GM19395 (cell line): ENCODE measurements at regions not wholly inside any gene's neighbourhood (a gene's known extent, or its start where the extent isn't known, plus 50 kb on each side); places are given as distances from the start of the nearest gene placed in this dataset.

Experiments
- ATAC-seq: cut with Tn5 transposase; IDR thresholded peaks from one replicate; pipeline ENCODE4 v1.9.1; 2021; ENCODE audit warnings: mild to moderate bottlenecking, moderate library complexity; ENCODE audit not compliant: unreplicated experiment

DNA sequence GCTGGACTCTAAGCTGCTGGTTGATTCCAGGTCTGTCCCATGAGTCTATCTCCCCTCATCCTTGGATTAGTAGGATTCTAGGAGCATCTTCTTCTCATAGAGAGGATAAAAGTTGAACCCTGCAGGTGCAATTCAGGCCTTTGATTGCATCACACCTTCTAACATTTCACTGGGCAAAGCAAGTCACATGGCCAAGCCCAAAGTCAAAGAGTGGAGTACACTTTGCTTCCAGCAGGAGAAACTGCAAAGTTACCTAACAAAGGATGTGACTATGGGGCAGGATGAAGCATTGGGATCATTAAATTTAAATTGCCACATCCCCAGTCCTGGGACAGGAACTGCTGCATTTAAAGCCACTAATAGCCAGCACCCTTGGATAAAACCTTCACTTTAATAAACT lies 51.0 kb upstream of the EGFLAM start:
- ATAC-seq: no peak

DNA sequence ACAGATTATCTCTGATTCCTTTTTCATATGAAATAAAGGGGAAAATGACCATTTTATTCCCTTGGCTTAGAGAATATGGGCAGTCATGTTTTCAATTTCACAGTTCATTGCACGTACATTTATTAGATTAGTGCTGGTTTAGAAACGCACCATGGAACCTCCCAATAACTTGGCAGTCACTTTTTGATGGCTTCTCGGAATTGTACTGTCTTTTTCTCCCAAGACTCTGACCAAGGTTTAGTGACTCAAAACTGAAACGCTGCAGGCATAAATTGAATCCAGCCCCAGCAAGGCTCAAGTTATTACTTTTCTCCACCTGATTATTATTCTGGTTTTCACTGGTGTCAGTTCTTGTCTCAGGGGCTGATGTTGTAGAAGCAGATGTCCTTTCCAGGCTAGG lies 55.6 kb upstream of the EGFLAM start:
- no peak for ATAC-seq

DNA sequence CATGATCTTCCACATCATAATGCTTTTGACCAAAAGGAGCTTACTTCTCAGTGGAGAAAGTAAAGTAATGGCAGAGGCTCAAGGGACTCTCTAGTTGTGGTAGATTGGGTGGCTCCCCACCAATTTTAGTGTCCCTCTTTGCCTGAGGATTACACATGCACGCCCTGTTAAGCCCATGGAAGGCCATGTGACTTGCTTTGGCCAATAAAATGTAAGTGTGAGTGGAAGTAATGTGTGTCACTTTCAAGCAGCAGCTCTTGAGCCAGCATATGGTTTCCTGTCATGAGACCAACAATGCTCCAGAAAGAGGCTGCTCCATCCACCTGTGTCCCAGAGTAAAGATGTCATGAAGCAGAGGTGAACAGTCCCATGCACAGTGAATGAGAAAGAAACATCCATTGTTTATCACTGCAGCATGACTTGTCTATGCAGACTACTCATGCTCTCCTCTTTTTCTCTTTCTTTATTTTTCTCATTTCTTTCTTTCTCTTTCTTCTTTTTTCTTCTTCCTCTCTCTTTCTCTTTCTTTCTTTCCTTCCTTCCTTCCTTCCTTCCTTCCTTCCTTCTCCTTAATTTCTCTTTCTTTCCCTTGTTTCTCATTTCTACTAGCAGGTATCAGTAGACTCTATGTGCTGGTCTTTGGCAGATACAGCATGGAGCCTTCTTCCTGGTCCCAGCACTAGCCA lies 57.3 kb upstream of the EGFLAM start:
- ATAC-seq: no peak

DNA sequence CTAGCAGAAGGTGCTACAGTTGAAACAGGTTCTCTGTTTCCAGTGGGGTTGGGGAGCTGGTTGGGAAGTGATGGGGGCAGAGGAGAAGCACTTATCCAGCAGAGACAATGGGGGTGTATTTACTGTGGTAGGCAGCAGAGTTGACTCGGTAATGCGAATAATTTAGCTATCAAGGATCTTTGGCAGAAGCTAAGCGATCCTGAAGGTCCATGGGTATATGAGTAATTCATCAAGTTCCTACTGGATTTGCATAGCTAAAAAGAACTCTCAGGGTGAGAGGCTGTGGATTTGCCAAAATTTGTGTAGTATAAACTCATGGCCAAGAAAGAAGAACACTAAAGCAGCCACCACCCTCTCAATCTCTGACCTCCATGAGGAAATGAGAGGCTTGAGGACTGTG lies 61.2 kb upstream of the EGFLAM start:
- no peak for ATAC-seq

DNA sequence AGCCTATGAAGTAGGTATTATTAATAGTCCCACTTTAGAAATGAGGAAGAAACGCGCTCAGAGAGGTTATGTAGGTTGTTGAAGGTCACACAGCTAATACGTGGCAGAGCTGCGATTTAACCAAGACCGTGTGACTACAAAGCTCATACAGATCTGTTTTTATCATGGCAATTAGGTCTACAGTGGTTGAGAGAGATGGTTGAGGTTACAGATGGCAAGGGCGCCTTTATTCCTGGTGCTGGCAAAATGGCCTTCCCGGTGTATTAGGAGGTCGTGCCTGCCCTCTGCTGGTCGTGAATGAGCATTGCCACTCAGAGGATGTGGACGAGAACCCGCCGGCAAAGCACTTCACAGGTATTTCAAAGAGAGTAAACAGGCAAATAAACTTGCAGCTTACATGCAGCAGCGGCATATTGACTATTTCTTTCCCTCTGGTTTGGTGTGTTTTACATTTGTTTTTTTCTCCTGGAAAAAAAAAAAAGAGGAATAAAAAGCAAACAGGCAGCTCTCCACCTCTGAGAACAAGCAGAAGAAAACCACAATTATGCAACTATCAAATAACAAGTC lies 65.3 kb upstream of the EGFLAM start:
- peak; percentile 71 for ATAC-seq

DNA sequence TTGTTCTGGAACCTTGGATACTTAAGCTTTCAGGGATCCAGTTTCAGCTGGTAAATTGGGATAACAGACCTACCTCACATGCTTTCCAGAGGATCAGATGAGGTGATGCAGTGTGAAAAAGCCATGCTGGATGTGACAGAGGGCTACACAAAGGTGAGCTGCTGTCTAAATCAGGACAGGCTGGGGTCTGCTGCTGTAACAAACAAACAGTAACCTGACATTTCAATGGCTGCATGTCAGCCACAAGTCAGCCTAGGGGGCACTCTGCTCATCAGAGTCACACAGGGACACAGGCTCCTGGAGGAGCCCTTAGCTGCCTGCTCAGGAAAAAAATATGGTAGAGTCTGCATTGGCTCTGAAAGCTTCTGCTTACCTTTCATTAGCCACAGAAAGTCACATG lies 66.7 kb upstream of the EGFLAM start:
- no peak for ATAC-seq

DNA sequence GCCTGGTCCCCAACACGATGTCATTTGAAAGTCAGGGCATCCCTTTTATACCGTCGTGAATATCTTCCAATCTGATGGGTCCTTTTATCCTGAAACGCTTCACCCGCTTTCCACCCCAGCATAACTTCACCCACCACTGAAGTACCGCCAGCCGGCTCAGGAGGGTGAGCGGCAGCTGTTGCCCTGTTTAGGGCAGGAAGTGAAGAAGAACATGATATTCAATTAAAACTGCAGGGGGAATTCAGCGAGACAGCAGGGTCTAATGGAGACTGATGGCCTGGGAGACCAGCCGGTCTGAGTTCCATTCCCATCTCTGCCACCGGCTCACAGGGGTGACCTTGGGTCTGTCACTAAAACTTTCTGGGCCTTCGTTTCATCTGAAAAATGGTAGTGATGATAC lies 68.2 kb upstream of the EGFLAM start:
- ATAC-seq: no peak

DNA sequence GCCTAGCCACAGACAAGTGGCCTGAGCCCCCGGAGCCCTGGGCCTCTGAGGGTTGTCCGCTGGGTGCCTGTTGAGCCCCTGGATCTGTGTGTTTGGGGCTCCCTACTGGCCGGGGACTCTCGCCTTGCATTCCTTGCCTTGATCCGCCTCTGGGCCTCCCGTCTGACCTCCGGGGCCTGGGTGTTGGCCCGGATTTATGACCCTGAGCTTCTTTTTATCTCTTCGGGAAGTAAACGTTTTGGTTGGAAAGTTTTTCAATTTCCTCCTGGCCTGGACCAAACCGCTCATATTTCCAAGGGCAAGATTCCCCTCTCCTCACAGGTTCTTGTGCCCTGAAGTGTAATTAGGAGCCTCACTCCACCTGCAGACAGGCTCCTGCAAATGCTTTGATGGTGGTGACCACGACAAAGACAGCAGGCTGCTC lies 69.3 kb upstream of the EGFLAM start:
- ATAC-seq: no peak

DNA sequence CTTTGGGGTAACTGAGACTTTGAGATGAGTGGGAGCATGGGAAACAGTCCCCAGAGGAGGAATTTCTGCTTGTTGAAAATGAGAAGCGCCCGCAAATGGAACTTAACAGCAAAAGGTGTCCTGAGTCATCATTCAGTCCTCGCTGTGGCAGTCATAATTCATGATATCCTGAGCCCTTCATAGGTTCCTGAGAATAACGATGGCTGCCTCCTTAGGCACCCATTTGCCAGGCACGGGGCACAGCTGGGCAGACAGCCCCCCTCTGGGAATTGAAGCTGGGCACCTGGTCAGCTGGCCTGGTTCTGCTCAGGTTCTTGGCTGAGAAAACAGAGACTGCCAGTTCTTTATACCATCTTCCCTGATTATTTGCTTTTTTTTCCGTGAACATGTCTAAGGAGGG lies 69.8 kb upstream of the EGFLAM start:
- no peak for ATAC-seq

DNA sequence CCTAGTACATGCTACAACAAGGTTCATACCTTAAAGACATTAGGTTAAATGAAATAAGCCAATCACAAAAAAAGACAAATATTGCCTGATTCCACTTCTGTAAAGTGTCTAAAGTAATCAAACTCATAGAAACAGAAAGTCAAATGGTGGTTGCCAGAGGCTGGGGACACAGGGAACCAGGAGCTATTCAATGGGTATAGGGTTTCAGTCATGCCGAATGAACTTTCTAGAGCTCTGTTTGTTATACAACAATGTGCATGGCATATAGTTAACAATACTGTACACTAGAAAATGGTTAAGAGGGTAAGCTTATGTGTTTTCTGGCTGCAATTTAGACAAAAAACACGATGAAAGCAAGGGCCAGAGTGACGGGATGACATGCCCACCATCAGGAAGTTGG lies 70.8 kb upstream of the EGFLAM start:
- ATAC-seq: no peak

DNA sequence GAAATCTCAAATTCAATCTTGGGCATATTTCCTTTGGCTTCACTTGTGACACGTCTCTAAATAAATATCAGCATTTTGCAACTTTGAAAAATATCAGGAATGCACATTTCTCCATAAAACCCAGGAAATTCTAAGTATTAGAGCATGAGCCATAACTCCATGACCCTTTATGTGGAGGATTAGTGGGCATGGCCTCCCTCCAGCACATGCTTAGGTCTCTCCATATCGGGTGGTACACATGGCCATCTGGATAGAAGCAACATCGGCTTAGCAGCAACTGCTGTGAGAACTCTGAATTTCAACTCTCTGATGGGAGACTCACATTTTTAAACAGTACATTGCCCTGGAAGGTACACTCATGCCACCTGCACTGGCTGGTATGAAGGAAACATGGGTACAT lies 73.7 kb upstream of the EGFLAM start:
- no peak for ATAC-seq

DNA sequence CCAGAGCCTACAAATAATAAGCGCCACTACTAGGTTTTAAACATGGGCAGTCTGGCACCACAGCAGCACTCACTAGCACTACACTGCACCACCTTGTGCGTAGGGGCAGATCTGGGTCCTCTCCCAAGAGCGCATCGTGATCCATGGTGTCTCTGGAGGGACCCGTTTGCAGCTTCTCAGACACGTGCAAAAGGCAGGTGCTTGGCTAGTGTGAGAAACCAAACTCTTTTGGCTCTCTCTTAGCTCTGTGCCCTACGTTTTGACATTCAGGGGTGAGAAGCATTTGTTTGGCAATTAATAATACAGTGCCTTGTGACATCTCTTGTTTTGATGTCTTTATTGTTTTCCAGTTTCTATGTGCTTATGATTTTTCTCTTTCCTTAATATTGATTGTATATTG lies 75.4 kb upstream of the EGFLAM start:
- no peak for ATAC-seq

DNA sequence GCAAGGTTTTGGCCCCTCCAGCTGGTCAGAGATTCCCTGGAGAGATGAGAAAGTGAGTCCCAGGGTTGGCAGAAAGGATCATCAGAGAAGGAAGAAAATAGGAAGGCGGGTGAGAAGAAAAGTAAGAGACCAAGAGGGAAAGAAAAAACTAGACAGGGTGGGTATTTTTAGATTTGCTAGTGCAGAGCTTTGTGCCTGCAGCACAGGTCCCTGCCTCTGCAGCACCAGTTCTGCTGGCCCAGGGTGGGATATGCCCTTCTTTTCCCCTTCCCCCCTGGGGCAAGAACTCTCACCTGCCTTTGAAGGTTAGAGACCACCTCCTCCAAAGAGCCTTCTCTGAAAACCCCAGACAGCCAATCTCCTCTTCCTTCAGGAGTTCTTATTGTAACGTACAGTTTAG lies 90.3 kb upstream of the EGFLAM start:
- no peak for ATAC-seq

DNA sequence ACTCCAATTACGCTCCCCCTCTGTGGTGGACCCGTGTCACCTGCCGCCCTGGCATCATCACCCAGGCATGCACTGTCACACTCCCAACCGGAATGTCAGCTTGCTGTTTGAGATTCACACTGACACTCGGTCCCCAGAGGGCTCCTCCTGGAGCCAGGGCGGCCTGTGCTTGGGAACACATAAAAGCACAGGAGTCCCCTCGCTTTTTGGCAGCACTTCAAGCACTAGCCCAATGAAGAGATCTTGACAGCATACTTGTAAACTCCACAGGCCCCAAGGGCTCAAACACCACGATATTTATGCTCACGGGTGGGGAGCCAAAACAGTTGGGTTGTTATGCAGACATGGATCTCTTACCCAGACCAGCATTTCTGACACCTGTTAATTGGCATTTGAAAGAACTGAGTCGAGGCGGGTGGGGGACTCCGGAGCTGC lies 90.8 kb upstream of the EGFLAM start:
- no peak for ATAC-seq

DNA sequence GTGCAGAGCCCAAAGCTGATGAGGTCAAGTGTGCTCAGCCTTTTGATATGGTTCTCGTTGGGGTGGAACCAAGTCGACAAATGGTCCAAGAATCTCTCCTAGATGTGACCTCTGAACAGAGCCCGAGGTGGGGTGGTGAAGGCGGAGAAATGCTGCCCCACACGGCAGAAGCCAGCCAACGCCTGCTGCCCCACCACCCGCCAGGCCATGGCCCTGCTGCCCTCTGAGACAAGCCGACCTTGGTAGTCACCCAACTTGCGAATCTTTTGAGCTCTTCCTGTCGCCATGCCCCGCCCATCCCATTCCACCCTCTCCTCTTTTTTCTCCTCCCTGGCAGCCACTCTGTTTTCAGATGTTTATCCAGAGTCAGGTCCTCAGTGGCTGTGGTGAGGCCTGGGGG lies 91.5 kb upstream of the EGFLAM start:
- ATAC-seq: no peak

DNA sequence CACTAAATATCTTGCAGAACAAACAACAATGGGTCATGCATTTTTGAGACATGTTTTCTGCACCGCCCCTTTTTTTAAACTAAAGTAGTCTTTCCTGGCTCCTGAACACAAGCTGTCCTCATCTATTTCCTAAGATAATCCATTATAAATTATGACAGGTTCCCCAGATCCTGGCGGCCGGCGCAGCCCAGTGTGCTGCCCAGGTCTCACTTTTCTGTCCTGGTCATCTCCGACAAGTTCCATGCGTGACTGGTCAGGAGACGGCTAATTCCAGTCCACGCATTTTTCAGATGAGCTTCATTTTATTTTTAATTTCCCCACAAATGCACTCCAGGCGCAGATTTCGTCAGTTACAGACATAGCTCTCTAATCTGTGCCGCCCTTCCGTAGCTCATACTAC lies 92.9 kb upstream of the EGFLAM start:
- ATAC-seq: no peak

DNA sequence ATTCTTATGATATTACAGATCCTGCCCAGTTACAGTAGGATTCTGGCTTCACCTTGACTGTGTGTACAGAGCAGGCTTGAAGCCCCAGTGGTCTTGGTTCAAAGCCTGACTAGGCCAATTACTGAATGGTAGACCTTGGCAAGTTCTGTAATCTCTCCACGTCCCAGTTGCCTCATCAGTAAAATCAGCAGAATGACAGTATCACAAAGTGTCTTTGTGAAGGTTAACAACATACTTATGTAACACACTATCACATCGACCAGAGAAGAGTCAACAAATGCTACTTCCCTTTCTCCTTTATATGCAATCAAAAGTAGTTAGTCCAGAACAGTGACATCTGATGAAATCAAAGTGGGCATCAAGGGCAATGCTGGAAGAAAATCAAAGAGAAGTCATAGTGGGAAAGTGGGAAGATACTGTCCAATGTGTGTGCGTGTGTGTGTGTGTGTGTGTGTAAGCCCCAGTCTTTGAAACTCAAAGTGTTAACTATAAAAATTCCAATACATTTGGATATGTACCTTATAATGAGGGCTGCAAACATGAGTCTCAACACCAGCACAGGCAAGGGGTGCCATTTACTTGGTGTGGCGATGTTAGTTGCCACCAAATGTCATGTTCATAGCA lies 93.5 kb upstream of the EGFLAM start:
- no peak for ATAC-seq

DNA sequence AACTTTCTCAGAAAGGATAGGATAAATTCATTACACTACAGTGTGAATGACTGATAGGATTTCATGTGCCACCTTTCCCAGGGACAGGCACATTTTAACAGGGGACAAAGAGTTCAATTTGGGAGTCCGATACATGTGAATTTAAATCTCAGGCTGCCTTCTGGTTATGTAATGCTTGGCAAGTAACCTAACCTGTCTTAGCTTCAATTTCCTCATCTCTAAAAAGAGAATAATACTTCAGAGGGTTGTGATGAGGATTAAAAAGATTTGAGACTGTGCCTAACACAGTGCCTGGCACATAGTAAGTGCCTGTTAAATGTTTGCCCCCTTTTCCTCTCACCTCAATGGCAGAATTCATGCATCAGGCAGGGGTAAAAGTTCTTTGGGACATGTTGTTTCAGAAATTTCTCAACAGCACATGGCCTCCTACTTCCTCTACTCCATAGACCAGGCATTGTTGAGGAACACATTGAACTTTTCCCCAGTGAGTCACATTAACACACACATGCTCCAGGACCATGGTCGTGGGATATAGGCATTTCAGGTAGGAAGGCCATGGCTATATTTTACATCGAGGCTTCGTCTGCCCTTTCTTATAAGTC lies 94.6 kb upstream of the EGFLAM start:
- no peak for ATAC-seq

DNA sequence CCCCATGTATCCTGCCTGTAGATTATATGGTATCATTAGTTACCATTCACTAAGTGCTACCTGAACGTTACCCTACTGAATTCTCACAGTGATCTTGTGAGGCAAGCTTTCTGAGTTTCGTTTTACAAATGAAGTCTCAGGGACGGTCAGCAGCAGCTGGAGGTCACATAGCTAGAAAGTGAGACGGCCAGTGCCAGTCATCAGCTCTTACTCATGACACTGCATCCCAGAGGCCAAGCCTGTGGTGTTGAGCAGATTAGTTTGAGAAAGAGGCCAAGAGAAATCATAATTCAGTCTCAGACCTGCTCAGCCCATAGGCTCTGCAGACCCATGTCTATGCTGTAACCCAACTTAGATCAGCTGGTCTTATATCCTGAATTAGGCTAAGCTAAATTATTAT lies 95.7 kb upstream of the EGFLAM start:
- no peak for ATAC-seq

DNA sequence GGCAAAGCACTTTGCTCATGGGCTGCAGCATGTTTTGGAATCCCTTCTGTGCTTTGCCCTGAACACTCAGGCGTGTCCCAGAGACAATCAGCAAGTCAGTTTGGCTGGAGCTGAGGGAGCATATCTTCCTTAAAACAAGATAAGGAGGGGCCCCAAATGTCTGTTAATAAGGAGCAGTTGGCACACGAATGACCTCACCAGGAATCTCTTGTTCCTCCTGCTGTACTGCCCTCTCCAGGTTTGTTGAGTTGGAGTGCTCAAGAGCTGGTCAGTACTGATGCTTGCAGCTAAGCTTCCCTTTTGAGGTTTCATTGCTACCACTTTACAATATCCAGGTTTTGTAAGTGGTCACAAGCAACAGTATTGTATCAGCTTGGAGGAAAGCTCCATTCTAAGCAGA lies 101.3 kb upstream of the EGFLAM start:
- ATAC-seq: no peak

DNA sequence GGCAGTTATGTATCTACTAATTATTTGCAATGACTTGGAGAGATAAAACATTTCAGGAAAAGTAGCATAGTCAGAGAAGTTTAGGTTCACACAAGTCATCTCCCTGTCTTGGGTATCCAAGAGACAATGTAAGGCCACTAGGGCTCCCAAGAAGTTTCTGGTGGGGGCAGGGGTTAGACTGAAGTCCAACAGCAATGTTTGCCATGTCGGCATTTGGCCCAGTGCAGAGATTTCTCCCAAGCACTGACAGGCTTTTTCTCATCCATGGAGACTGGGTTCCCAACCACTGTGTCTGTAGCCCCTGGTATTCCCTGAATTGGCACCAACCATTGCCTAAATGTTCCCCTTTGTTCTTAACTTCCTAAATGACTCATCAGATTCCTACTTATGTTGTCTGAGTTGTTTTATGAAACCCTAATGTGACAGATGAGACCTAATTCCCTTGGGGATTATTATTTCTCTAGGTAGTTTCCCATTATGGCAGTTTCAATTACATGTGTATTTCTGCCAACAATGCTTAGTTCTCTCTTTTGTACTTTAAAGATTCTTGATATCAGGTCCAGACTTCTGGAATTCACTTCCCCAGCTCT lies 103.6 kb upstream of the EGFLAM start:
- no peak for ATAC-seq

DNA sequence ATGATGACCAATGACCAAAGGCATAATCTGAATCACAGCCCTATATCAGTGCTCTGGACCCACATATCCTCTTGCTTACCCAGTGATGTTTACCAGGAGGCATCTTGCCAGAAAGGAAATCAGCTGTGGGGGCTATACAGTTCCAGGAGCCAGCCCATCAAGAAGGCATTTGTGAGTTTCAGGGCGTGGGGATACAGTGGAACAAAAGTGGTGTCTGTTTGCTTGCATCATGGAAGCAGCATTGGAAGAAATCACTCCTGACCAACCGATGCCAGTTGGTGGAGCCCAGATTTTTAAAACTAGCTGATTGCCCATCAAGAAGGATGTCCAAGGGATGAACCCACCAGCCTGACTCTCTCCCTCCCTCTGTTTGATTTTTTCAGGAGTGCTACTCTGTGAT lies 106.5 kb upstream of the EGFLAM start:
- ATAC-seq: no peak
